ENCODE measurements at regions not wholly inside any gene's neighbourhood (a gene's known extent, or its start where the extent isn't known, plus 50 kb on each side); places are given as distances from the start of the nearest gene placed in this dataset.

DNA sequence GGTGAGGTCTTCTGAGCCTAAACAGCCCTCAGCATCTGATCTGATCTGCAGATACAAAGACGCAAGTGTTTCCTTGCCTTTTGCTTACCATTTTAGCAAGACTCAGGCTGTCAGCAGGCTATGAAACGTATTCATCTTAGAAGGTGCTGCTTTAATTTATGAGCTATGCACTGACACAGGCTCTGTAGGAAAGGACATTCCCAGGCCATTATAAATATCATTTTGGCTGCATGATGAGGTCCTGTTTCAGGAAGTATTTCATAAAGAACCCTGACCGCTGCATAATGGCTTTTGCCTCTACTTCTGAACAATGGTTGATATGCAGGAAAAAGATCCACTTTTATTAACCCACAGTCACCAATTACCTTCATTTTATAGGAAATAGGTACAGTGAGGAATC is 98.4 kb upstream of the CAST start:
- no peak for TF ChIP-seq CTCF (IDR thresholded peaks at IDR 0.05; ENCODE audit: poor library complexity)
- no peak for TF ChIP-seq EZH2 (IDR thresholded peaks at IDR 0.05; ENCODE audit: borderline replicate concordance)
- no peak for TF ChIP-seq EZH2phosphoT487 (IDR thresholded peaks at IDR 0.05; ENCODE audit: low read depth, severe bottlenecking, unreplicated experiment)
